Naive thymus-derived CD8-positive, alpha-beta T cell (primary cell): ENCODE measurements at regions not wholly inside any gene's neighbourhood (a gene's known extent, or its start where the extent isn't known, plus 50 kb on each side); places are given as distances from the start of the nearest gene placed in this dataset.

ENCODE experiments used
- ATAC-seq, 2 donors: fragments of 150-1000 bp; cut with Tn5 transposase in 1 of 2; sonication (Bioruptor Pico), chemical (Tn5 transposase) in 1 of 2; 1 replicate in 1 of 2; 2 replicates in 1 of 2; pipeline ENCODE4 v1.10.0; 2021; ENCODE audit warnings: mild to moderate bottlenecking in 2 of 2, moderate library complexity in 2 of 2
- POLR2A ChIA-PET: fragments of 350-600 bp; sonication (Branson Sonifier 250); formaldehyde crosslinking; loops from one replicate; lab custom pipeline; 2021; ENCODE audit warnings: antibody characterized with exemption; lab: Charles Lee
- DNase-seq, 10 donors: peaks; one replicate each; pipeline versions ENCODE4 v3.0.0 to v3.0.0-alpha.2; 2020 to 2022
- H3K27ac Mint-ChIP-seq, 10 donors: one replicate each; pipeline ENCODE4 v1.8.0; 2020 to 2022; ENCODE audit warnings: mild to moderate bottlenecking in 10 of 10, mixed read lengths in 10 of 10, moderate library complexity in 4 of 10, inconsistent platforms in 1 of 10
- H3K27me3 Mint-ChIP-seq, 5 donors: one replicate each; pipeline ENCODE4 v1.8.0; 2021 to 2022; ENCODE audit warnings: mixed read lengths in 5 of 5
- H3K36me3 Mint-ChIP-seq, 3 donors: one replicate each; pipeline ENCODE4 v1.8.0; 2020 to 2022; ENCODE audit warnings: mixed read lengths in 3 of 3, mild to moderate bottlenecking in 2 of 3, inconsistent platforms in 1 of 3
- H3K4me1 Mint-ChIP-seq, 4 donors: one replicate each; pipeline ENCODE4 v1.8.0; 2021 to 2022; ENCODE audit warnings: mixed read lengths in 4 of 4
- H3K4me3 Mint-ChIP-seq, 10 donors: one replicate each; pipeline ENCODE4 v1.8.0; 2020 to 2022; ENCODE audit warnings: mild to moderate bottlenecking in 10 of 10, mixed read lengths in 10 of 10, moderate library complexity in 6 of 10, inconsistent platforms in 1 of 10
- H3K9me3 Mint-ChIP-seq, 9 donors: one replicate each; pipeline ENCODE4 v1.8.0; 2020 to 2022; ENCODE audit warnings: mixed read lengths in 9 of 9, mild to moderate bottlenecking in 3 of 9, inconsistent platforms in 1 of 9, moderate library complexity in 1 of 9

DNA sequence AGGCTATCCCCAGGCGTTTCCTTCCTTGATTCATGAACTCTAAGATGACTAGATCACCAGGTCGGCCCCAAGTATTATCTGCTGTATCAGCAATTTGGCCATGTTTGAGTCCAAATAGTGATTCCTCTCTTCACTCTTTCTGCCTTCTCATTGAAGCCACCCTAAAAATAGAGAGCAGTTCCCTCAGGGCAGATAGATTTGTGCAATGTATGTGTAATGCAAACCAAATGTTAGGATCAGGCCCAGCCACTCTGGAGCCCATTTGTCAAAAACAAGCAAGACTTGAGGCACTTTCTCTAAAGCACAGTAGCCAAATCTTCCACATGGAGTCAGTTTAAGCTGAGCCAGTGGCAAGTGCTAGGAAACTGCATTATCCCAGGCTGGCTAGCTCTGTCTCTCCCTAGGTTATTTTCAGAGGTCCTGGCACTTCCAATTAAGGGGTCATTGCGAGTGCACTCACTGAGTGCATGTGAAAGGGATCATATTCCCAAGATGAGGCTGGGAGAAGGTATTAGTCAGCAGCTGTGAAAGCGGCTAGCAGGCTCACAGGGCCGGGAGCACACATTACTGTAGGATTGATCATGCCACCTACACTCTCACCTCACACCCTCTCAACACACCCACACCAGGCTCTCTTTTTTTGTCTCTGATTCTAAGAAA lies 97.9 kb upstream of the RAB3GAP2 start:
- Mint-ChIP-seq H3K36me3 (peaks cover 0 to 5% (median 0%) of the 10 kb centered on the region in 3 donors), H3K4me3 (no peak overlapping the region), H3K4me1 (no peaks in the 10 kb centered on the region), H3K9me3 (peaks cover 0 to 13% (median 5%) of the 10 kb centered on the region in 9 donors), H3K27me3 (peaks cover 8 to 37% (median 26%) of the 10 kb centered on the region in 5 donors), H3K27ac (no peak overlapping the region)
- DNase-seq (no peak), ATAC-seq (no peak)
- POLR2A ChIA-PET: no interaction called here

DNA sequence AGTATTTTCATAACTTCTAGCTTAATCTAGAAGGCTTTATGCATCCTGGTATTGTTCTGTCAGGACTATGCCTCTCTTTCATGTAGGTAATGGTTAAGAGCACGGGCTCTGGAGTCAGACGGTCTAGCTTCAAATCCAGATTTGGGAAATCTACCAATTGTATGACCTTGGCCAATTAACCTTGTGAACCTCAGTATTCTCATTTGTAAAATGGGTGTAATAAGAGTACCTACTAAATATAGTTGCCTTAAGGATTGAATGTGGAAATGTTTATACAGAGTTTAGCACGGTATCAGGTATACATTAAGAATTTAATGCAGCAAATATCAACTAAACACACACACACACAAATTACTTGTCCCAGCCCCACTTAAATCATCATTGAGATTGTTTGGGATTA lies 97.3 kb upstream of the RAB3GAP2 start:
- peaks cover 14 to 40% (median 31%) of the 10 kb centered on the region in 5 donors for H3K27me3 Mint-ChIP-seq
- H3K36me3 Mint-ChIP-seq: peaks cover 0 to 5% (median 0%) of the 10 kb centered on the region in 3 donors
- ATAC-seq (no peak), DNase-seq (no peak)
- H3K9me3 Mint-ChIP-seq: peaks cover 0 to 13% (median 5%) of the 10 kb centered on the region in 9 donors
- POLR2A ChIA-PET: no interaction called here
- no peak overlapping the region for H3K27ac Mint-ChIP-seq
- H3K4me3 Mint-ChIP-seq: no peak overlapping the region
- no peaks in the 10 kb centered on the region for H3K4me1 Mint-ChIP-seq

DNA sequence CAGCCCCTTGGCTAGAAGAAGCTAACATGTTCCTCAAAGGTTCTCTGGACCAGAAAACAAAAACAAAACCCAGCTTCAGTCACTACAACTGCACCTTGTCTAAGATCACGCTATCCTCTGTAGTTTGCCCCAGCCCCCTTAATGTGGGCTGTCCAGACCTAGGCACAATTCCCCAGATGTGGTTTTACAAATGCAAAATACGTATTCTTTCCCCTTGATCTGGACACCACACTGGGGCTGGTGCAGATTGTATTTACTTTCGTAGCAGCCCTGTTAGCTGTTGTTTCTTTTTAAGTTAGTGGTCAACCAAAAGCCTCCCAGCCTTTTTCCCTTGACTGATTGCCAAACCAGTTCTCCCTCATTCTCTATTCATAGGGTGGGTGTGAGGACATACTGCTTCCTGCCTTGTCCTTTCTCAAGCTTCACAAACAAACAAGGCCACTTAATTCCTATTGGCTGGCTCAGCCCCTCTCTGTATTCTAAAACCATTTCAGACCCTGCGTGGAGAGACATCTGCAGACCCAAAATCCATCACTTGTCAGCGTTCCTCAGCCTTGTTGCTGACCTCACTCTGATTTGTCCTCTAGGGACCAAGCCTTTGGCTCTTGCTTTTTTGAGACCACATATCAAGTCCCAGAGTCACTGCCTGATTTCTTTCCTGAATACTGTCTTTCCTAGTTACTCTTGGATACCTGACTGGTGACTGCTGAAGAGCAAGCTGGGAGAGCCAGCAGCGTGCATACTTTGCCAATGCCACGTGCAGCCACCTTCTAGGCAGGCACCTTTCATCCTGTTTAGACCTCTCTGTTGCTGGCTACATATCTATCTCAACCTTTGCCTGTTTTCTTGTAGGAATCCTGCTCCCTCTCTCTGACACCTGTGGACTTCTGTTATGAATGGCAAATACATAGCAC lies 96.4 kb upstream of the RAB3GAP2 start:
- Mint-ChIP-seq H3K27ac (no peak overlapping the region), H3K9me3 (peaks cover 0 to 13% (median 5%) of the 10 kb centered on the region in 9 donors), H3K36me3 (peaks cover 0 to 5% (median 0%) of the 10 kb centered on the region in 3 donors), H3K4me3 (no peak overlapping the region), H3K4me1 (no peaks in the 10 kb centered on the region), H3K27me3 (peaks cover 16 to 37% (median 31%) of the 10 kb centered on the region in 5 donors)
- ATAC-seq (no peak), DNase-seq (no peak)
- POLR2A ChIA-PET: no interaction called here

DNA sequence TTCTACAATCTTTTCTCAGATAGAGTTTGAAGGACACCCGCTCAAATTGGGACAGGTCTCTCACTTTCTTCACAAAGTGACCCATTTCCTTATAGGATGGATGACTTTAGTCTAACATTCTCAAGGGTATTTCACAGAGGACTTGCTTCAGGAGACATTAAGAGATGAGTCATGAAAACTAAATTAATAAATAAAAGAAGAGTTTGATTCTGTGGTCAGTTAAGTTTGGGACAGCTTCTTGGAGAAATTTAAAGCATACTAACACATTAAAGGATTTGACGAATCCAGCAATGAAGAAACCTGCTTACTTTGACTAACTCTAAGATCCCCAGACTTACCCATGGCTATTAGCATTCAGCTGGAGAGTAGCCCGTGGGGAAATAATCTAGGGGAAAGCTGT lies 95.6 kb upstream of the RAB3GAP2 start:
- Mint-ChIP-seq H3K4me3 (no peak overlapping the region), H3K4me1 (no peaks in the 10 kb centered on the region), H3K9me3 (peaks cover 0 to 13% (median 5%) of the 10 kb centered on the region in 9 donors), H3K36me3 (peaks cover 0 to 5% (median 0%) of the 10 kb centered on the region in 3 donors), H3K27ac (no peak overlapping the region), H3K27me3 (peaks cover 13 to 37% (median 29%) of the 10 kb centered on the region in 5 donors)
- DNase-seq (no peak), ATAC-seq (no peak)
- POLR2A ChIA-PET: no interaction called here

DNA sequence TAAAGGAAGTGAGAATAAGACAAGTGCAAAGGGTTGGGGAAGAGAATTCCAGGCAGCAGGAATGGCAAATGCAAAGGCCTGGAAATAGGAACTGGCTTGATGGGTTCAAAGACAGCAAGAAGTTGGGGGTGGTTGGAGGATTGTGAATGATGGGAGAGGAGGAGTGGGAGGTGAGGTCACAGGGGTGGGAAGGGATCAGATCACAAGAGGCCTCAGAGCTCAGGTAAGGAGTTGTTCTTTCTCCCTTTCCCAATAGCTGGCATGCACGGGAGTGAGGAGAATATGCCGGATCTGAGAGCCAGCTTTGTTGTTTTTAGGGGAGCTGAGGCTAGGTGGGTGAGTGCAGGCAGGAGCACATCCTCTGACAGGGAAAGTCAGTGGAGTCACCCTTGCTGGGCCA lies 94.0 kb upstream of the RAB3GAP2 start:
- no peak overlapping the region for H3K4me3 Mint-ChIP-seq
- ATAC-seq: no peak
- POLR2A ChIA-PET: no interaction called here
- H3K4me1 Mint-ChIP-seq: no peaks in the 10 kb centered on the region
- DNase-seq: no peak
- H3K27ac Mint-ChIP-seq: no peak overlapping the region
- H3K27me3 Mint-ChIP-seq: peaks cover 13 to 39% (median 25%) of the 10 kb centered on the region in 5 donors
- peaks cover 0 to 5% (median 0%) of the 10 kb centered on the region in 3 donors for H3K36me3 Mint-ChIP-seq
- H3K9me3 Mint-ChIP-seq: peaks cover 0 to 13% (median 5%) of the 10 kb centered on the region in 9 donors

DNA sequence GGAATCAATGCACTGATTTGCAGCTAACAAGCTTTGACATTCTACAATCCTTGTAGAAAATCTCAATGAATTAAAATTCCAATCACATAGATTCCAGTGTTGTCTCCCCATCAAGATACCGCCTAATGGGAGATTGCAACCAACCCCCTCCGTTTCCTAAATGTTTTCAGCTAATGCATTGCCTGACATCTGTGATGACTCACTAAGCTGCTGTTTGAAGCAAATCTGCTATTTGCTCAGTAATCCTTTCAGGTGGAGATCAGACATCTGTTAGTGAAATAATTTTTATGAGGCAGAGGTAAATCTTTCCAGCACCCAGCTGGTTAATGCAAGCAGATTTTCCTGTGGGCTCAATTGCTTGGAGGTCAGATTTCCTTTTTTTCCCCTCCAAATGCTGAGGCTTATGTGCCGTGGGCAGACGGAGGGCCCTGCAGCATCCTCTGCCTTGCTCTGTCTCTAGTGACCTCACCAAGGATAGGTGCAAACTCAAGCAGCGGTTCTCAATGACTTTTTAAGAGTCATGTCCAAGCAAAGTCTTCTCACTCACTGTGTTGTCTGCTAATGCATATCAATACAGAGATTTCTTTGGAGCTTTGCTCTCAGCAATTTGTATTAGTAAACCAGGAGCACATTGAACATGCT lies 91.1 kb upstream of the RAB3GAP2 start:
- no peak for DNase-seq
- H3K4me3 Mint-ChIP-seq: no peak overlapping the region
- H3K36me3 Mint-ChIP-seq: peaks cover 0 to 5% (median 0%) of the 10 kb centered on the region in 3 donors
- no peak overlapping the region for H3K27ac Mint-ChIP-seq
- POLR2A ChIA-PET: no interaction called here
- H3K4me1 Mint-ChIP-seq: no peaks in the 10 kb centered on the region
- peaks cover 0 to 14% (median 5%) of the 10 kb centered on the region in 9 donors for H3K9me3 Mint-ChIP-seq
- ATAC-seq: no peak
- H3K27me3 Mint-ChIP-seq: peaks cover 8 to 21% (median 20%) of the 10 kb centered on the region in 5 donors

DNA sequence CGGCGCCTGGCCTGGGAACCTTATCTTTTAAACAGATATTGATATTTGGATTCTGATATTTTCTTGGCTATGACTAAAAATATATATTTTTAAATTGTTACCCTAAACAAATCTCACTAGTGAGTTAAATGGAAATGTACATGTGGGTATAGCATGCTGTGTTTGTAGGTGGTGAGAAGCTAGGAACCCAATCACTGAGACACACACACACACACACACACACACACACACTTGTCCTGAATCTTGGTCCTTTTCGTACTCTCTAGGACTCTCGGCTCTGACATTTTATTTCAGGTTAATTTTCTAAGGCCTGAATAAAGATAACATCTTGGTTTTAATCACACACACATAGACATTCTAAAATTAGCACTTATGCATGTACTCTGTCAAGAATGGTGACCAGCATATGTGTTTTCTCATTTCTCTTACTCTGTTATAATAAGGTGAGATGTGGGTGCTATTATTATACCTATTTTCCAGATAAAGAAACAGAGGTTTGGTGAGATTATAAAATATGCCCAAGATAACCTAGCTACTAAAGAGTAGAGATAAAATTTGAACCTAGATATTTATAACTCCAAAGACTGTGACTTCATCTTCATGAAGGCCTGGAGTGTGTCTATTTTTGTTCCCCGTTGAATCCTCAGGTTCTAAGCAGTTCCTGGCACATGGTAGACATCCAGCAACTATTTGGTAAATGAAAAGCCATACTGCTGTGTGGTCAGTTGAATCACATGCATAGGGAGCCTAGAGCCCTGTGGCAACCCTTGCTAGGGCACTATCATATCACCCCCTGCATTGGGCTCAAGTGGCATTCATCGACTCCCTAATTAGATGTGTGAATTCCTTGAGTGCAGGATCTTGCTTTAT lies 85.0 kb upstream of the RAB3GAP2 start:
- no peaks in the 10 kb centered on the region for H3K4me1 Mint-ChIP-seq
- POLR2A ChIA-PET: no interaction called here
- ATAC-seq (no peak), DNase-seq (no peak)
- peaks cover 0 to 13% (median 6%) of the 10 kb centered on the region in 5 donors for H3K27me3 Mint-ChIP-seq
- H3K36me3 Mint-ChIP-seq: no peaks in the 10 kb centered on the region
- no peak overlapping the region for H3K27ac Mint-ChIP-seq
- H3K9me3 Mint-ChIP-seq: peaks cover 0 to 12% (median 0%) of the 10 kb centered on the region in 9 donors
- no peak overlapping the region for H3K4me3 Mint-ChIP-seq

DNA sequence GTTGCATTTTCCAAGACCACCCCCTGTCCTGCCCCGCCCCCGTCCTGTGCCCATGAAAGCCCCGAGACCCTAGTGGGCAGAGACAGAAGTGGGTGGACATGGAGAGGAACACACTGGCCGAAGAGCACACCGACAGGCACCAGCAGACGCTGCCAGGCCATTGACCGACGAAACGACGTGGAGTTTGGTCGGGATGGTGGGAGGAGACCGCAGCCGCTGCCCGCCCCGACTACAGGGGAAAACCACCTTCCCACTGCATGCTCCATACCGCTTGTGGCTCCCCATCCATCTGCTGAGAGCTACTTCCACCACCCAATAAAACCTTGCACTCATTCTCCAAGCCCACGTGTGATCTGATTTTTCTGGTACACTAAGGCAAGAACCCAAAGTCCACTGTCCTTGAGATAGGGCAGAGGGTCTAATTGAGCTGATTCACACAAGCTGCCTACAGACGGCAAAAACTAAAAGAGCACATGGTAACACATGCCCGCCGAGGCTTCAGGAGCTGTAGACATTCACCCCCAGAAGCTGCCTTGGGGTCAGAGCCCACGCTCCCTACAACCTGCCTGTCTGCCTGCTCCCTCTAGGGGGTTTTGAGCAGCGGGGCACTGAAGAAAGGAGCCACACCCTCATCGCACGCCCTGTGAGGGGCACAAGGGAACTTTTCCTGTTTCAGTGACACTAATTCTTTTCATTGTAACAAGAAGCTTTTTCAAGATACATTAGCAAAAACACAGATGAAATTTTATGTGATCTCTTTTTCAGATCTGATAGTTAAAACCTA lies 81.2 kb upstream of the RAB3GAP2 start:
- DNase-seq (no peak), ATAC-seq (no peak)
- Mint-ChIP-seq H3K9me3 (no peaks in the 10 kb centered on the region), H3K4me3 (no peak overlapping the region), H3K27me3 (peaks cover 1 to 13% (median 8%) of the 10 kb centered on the region in 5 donors), H3K36me3 (no peaks in the 10 kb centered on the region), H3K4me1 (no peaks in the 10 kb centered on the region), H3K27ac (no peak overlapping the region)
- POLR2A ChIA-PET: no interaction called here

DNA sequence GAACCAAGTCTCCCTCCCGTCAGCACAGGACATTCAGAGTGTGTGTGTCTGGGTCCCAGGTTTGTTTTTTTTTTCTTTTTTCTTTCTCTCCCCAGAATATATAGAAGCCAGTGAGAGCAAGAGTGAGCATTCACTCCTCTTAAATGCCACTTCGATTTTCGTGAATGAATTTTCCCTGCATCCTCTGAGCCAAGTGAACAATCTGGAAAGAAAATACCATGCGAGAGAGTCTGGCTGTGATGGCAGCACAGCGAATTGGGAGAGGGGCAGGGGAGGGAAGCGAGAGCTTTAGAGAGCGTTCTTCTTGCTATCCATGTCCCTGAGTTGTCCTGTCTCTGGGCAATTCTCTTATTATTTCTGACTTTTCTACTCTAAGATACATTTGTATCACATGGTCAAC lies 76.0 kb upstream of the RAB3GAP2 start:
- H3K27me3 Mint-ChIP-seq: peaks cover 5 to 12% (median 9%) of the 10 kb centered on the region in 5 donors
- no peak for ATAC-seq
- no peaks in the 10 kb centered on the region for H3K9me3 Mint-ChIP-seq
- POLR2A ChIA-PET: no interaction called here
- DNase-seq: no peak
- no peak overlapping the region for H3K27ac Mint-ChIP-seq
- H3K4me3 Mint-ChIP-seq: no peak overlapping the region
- H3K4me1 Mint-ChIP-seq: no peaks in the 10 kb centered on the region
- H3K36me3 Mint-ChIP-seq: no peaks in the 10 kb centered on the region

DNA sequence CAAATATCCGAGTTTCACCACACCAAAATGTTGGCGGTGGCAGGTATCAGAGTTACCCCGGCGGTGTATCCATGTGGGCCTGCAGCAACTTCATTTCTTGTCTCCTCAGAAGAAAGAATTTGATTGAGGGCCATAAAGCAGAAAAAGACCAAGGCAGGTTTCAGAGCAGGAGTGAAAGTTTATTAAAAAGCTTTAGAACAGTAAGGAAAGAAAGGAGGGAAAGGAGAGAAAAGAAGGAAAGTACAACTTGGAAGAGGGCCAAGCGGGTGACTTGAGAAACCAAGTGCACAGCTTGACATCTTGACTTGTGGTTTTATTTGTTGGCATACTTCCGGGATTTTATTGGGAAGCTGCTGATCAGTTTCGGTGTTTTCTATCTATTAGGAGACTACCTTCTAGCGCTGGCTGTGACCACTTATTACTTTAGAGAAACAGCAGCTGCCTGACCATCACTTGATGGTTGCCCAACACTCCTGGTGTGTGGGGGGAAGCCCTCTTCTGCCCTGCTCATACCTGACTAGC lies 75.5 kb upstream of the RAB3GAP2 start:
- ATAC-seq (no peak), DNase-seq (no peak)
- no peaks in the 10 kb centered on the region for H3K9me3 Mint-ChIP-seq
- H3K4me1 Mint-ChIP-seq: no peaks in the 10 kb centered on the region
- H3K4me3 Mint-ChIP-seq: no peak overlapping the region
- POLR2A ChIA-PET: no interaction called here
- peaks cover under 1 to 14% (median 9%) of the 10 kb centered on the region in 5 donors for H3K27me3 Mint-ChIP-seq
- no peak overlapping the region for H3K27ac Mint-ChIP-seq
- no peaks in the 10 kb centered on the region for H3K36me3 Mint-ChIP-seq

DNA sequence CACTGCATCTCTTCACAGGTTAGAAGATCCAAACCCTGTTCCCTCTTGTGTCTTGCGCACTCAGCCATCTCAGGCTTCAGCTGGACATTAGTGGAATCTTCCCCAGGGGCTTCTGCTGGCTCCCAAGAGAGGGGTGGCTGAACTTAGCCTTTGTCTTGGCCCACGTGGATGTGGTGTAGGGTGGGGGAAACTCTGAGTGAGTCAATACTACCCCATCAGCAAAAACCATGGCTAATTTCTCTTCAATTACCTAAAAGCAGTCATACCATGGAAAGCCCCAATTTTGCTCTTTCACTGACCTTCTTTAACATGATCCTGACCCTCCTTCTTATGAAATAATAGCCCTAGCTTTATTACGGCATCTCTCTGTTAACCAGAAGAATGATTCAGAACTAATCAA lies 72.5 kb upstream of the RAB3GAP2 start:
- POLR2A ChIA-PET: no interaction called here
- no peaks in the 10 kb centered on the region for H3K4me1 Mint-ChIP-seq
- H3K4me3 Mint-ChIP-seq: no peak overlapping the region
- ATAC-seq: no peak
- H3K27ac Mint-ChIP-seq: no peak overlapping the region
- no peak for DNase-seq
- no peaks in the 10 kb centered on the region for H3K9me3 Mint-ChIP-seq
- H3K36me3 Mint-ChIP-seq: no peaks in the 10 kb centered on the region
- H3K27me3 Mint-ChIP-seq: peaks cover 0 to 11% (median 6%) of the 10 kb centered on the region in 5 donors
